Limb (tissue), 2 donors: ENCODE measurements at regions not wholly inside any gene's neighbourhood (a gene's known extent, or its start where the extent isn't known, plus 50 kb on each side); places are given as distances from the start of the nearest gene placed in this dataset.
"Not testable (repeated sequence)": the region's sequence is repeated elsewhere in the genome, so short reads cannot be mapped to it uniquely, and the experiment has no call there.

ENCODE experiments used
- DNase-seq, 2 donors: peaks; one replicate each; pipeline ENCODE4 v3.0.0-alpha.2; 2016; ENCODE audit errors: extremely low spot score in 2 of 2

DNA sequence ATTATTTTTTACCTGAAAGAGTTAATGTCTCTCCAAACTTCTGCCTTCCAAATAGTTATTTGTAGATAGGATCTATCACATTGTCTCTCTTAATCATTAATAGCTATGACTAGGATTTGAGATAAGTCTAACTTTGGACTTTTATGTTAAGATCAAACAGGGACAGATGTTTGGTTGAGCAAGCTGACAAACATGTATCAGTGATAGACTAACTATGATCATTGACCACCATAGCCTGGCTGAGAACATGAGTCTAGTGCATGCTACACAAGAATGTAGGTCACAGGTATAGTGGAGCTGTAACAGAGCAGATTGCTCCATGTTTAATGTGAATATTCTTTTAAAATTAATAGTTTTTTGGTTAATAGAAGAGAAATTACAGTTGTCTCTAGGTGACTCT is 52.0 kb downstream of the SYT15B start:
- not testable (repeated sequence) for DNase-seq

GRCh38 chr10:47710443-47710842 is 52.9 kb downstream of the SYT15B start:
- not testable (repeated sequence) for DNase-seq

DNA sequence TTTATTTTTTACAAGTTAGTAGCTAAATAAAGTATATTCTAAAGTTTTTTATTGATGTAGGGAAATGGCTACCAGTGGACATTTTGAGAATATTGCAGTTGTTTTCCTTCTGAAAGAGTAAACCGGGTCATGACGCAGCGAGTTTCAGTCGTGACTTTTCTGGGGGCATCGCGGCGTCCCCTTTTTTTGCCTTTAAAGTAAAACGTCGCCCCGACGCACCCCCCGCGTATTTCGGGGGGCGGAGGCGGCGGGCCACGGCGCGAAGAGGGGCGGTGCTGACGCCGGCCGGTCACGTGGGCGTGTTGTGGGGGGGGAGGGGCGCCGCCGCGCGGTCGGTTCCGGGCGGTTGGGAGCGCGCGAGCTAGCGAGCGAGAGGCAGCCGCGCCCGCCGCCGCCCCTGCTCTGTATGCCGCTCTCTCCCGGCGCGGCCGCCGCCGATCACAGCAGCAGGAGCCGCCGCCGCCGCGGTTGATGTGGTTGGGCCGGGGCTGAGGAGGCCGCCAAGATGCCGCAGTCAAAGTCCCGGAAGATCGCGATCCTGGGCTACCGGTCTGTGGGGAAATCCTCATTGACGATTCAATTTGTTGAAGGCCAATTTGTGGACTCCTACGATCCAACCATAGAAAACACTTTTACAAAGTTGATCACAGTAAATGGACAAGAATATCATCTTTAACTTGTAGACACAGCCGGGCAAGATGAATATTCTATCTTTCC is 57.5 kb downstream of the SYT15B start:
- peak in 1 of 2 donors; percentile 1 for DNase-seq

GRCh38 chr10:47701285-47701684 is 62.1 kb downstream of the SYT15B start:
- DNase-seq = not testable (repeated sequence)

- DNase-seq = not testable (repeated sequence)
Observed at GRCh38 chr10:47699854-47700253, 63.5 kb downstream of the SYT15B start.

DNA sequence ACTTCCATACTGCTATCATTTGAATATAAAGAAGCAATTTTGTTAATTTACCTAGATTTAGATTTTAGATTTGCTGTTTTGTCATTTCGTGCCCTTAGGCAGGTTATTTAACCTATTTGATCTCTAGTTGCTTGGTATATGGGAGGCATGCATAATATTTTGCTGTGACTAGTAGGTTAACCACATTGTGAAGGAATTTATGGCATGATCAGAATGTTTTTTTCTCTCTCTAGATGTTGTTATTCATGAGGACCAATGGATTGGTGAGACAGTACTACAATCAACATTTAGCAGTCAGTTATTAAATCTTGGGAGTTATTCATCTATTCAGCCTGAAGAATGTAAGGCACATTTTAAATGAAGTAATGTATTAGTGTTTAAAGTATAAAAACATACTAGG is 67.2 kb downstream of the SYT15B start:
- not testable (repeated sequence) for DNase-seq

GRCh38 chr10:47695149-47695548 is 68.2 kb downstream of the SYT15B start:
- not testable (repeated sequence) for DNase-seq

DNA sequence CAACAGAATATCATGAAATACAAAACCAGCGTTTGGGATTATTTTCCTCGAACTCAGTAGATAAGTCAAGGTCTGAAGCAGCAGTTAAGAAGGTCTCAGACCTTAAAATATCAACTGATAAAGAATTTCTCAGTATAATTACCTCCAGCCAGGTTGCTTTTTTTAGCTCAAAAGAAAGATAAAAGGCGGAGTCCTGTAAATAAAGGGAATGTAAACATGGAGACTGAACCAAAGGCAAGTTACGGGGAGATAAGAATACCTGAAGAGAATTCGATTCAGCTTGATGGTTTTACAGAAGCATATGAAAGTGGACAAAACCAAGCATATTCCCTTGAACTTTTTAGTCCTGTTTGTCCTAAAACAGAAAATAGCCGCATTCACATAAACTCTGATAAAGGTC is 73.1 kb downstream of the SYT15B start:
- DNase-seq = not testable (repeated sequence)

- DNase-seq = not testable (repeated sequence)
Observed at GRCh38 chr10:47683826-47684475, 79.4 kb downstream of the SYT15B start.

- not testable (repeated sequence) for DNase-seq
Observed at GRCh38 chr10:47681638-47681990, 81.8 kb downstream of the SYT15B start.

- DNase-seq = not testable (repeated sequence)
Observed at GRCh38 chr10:47680848-47681637, 82.3 kb downstream of the SYT15B start.

DNA sequence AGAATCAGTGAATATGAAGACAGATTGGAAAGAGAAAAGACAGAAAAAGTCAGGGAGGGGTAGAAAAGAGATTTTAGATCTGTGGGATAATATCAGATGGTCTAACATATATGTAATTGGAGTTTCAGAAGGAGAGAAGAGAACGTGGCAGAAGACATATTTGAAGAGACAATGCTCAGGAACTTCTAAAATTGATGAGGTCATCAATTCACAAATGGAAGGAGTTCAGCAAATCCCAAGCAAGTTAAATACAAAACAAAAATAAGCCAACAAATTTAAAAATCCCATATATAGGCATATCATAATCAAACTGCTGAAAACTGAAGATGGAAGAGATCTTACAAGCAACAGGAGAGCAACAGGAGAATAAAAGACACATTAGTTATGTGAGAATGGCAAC is 87.3 kb downstream of the SYT15B start:
- DNase-seq = not testable (repeated sequence)

GRCh38 chr10:47675577-47675976 is 87.8 kb downstream of the SYT15B start:
- DNase-seq = not testable (repeated sequence)

DNA sequence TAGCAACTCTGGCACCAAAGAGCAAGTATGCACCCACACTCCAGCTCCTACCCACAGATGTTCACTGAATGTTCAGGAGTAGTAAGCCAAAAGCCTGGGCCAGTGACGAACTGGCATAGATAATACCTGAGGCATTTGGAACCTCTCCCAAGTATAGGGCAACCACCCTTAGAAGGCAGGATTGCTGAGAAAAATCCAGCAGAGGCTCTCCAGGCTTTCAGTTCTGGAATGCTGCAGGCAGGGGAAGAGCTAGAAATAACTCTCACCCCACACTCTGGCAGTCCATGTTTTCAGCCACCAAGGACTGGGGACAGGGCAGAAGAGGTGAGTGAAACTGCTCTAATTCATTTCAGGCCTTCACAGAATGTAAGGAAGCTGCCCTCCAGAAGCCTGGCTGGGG is 90.3 kb downstream of the SYT15B start:
- DNase-seq = not testable (repeated sequence)

DNA sequence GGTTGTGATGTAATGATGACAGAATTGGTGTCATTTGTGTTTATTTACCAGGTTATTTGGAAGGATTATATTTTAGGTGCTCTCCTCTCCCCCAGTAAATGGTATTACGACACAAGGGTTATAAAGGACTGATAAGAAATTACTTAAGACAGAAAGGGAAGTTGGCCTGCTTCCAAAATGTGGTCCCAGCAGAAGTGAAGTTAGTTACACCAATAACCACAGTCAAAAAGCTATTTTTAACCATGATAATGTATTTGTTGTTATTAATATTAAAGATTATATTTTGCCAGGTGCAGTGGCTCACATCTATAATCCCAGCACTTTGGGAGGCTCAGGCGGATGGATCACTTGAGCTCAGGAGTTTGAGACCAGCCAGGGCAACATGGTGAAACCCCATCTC is 92.5 kb downstream of the SYT15B start:
- DNase-seq = not testable (repeated sequence)

DNA sequence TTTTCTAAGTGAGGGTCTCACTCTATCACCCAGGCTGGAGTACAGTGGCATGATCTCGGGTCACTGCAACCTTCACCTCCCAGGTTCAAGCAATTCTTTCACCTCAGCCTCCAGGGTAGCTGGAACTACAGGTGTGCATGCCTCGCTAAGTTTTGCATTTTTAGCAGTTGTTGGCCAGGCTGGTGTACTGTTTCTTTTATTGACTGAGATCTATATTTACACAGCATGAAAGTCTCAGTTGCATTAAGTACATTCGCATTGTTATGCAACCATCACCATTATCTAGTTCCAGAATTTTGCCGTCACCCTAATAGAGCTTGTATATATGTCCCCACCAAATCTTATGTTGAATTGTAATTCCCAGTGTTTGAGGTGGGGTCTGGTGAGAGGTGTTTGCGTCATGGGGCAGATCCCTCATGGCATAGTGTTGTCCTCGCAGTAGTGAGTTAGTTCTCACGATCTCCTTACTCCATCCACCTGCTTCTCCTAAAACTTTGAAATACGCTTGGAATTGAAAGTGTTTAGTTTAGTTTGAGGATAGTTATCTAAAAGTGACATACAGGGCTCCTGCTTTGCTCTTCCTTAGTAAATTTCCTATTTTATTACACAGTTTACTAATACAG is 101.3 kb downstream of the SYT15B start:
- DNase-seq = not testable (repeated sequence)

DNA sequence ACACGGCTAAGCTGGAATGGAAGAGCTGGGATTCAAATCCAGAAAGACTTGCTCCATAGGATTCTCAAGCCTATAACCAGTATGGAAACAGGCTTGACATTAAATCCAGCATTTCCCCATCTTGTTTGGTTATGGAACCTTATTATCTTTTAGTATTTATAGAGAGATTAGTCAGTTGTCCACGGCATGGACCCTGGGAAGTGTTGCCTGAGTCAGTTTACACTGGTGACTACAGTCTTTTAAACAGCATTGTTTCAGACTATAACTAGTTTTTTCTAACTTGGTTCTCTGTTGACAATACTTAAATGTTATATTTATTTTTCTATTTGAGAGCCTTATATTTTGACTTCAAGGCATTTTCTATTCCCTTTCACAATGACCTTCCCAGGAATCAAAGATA is 106.7 kb downstream of the SYT15B start:
- DNase-seq = not testable (repeated sequence)

DNA sequence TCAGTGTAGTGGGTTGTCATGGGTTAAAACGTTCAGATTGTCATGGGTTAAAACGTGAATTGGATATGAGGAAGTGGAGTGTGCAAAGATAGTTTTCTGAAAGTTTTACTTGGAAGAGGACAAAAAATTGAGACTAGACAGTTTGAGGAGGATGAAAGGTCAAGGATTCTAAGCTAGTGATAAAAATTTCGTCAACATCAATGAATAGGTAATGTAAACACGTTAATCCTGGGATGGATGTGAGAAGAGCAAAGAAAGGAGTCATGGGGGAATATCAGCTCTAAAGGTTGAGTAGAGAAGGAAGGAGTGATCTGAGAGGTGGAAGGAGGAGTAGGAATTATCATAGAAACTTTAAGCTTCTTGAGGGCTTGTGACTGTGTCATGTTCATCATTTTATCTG is 109.2 kb downstream of the SYT15B start:
- DNase-seq = not testable (repeated sequence)

- DNase-seq = not testable (repeated sequence)
Observed at GRCh38 chr10:47648594-47648993, 114.8 kb downstream of the SYT15B start.

GRCh38 chr10:47647523-47648101 is 115.8 kb downstream of the SYT15B start:
- DNase-seq = not testable (repeated sequence)

DNA sequence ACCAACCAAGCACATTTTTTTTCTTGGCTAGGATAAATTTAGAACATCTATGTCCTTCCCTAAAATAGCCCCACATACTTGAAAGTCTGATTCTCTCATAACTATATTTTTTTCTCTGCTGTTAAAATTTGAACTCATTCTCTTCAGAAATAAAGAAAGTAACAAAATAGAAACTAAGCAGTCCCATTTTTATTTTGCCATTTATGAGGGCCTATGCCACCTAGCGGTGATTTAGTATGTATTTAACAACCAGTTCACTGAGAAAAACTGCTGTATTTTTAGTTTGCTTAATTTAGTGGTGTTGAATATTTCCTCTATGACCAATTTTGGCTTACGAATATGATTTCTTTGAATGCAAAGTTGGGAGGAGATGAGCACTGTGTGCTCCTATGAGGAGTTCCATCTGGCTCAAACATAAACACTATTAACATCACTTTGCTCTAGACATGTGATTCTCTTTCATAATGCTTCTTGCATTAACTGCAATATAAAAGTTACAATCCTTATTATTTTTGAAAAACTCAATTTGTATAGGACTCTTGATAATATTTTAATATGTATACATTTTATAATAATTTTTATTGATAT is 116.6 kb downstream of the SYT15B start:
- peak in 1 of 2 donors; percentile 24 for DNase-seq
